Heart left ventricle (tissue), 16 donors: ENCODE measurements at regions not wholly inside any gene's neighbourhood (a gene's known extent, or its start where the extent isn't known, plus 50 kb on each side); places are given as distances from the start of the nearest gene placed in this dataset.

Source experiments
- ATAC-seq, 4 donors: fragments of 200-7000 bp; cut with Tn5 transposase; one replicate each; pipeline ENCODE4 v1.9.1; 2020 to 2022; ENCODE audit warnings: moderate library complexity in 4 of 4, mild to moderate bottlenecking in 3 of 4, moderate number of reproducible peaks in 1 of 4
- DNase-seq, 5 donors: peaks; one replicate each; pipeline ENCODE4 v3.0.0-alpha.2; 2020
- H3K27ac ChIP-seq, 12 donors: fragments of 200-600 bp; sonication (generic) in 4 of 12; one replicate each; pipeline versions ENCODE4 v1.5.0 to v1.8.0; 2016 to 2022; ENCODE audit warnings: mild to moderate bottlenecking in 2 of 12
- H3K27me3 ChIP-seq, 9 donors: fragments of 200-600 bp; sonication (generic) in 2 of 9; one replicate each; pipeline versions ENCODE4 v1.5.1 to v1.8.0; 2016 to 2022; ENCODE audit warnings: mild to moderate bottlenecking in 3 of 9
- H3K36me3 ChIP-seq, 9 donors: fragments of 200-600 bp; sonication (generic) in 2 of 9; one replicate each; pipeline versions ENCODE4 v1.5.0 to v1.8.0; 2018 to 2022; ENCODE audit warnings: mild to moderate bottlenecking in 2 of 9
- H3K4me1 ChIP-seq, 12 donors: fragments of 200-600 bp; sonication (generic) in 4 of 12; one replicate each; pipeline versions ENCODE4 v1.5.0 to v1.8.0; 2016 to 2022; ENCODE audit warnings: mild to moderate bottlenecking in 3 of 12
- H3K4me3 ChIP-seq, 12 donors: fragments of 200-600 bp; sonication (generic) in 4 of 12; one replicate each; pipeline versions ENCODE4 v1.5.0 to v1.8.0; 2017 to 2022; ENCODE audit warnings: mild to moderate bottlenecking in 9 of 12, moderate library complexity in 4 of 12
- H3K9me3 ChIP-seq, 12 donors: fragments of 200-600 bp; sonication (generic) in 4 of 12; one replicate each; pipeline versions ENCODE4 v1.5.0 to v1.8.0; 2016 to 2022; ENCODE audit warnings: mild to moderate bottlenecking in 1 of 12
- POLR2A ChIP-seq, 2 donors: fragments of 450-650 bp; IDR thresholded peaks; one replicate each; pipeline ENCODE4 v1.6.1; 2017; ENCODE audit warnings: antibody characterized with exemption in 2 of 2, mild to moderate bottlenecking in 2 of 2, moderate library complexity in 2 of 2
- WGBS, 4 donors: extraction: QIAGEN DNeasy Blood & Tissue Kit in 2 of 4; methylation state at CpG; one replicate each; pipeline versions ENCODE4 v1.1.5 to v1.1.7; 2013 to 2018; 5-methylcytosine and 5-hydroxymethylcytosine counted together
- intact Hi-C, 10 donors: fragments of 100-400 bp; cut with DNase I; formaldehyde crosslinking; loops; one replicate each; pipeline versions ENCODE4 v1.11.1 to v1.14.2; 2022
- TF ChIP-seq, protein P1 (sequence below), 12 donors: fragments of 200-600 bp; sonication (generic) in 4 of 12; IDR thresholded peaks; one replicate each; pipeline versions ENCODE4 v1.5.0 to v1.8.0; 2018 to 2022; ENCODE audit warnings: antibody characterized with exemption in 12 of 12, mild to moderate bottlenecking in 5 of 12
- donor health status: ischemic (EF 13 %, LVEDD 7.1; RV severe dilation, severe dysfunction).
- donor health status: healthy with polysubstance abuse.
- donor health status: DM: no; HTN: yes; CAD: no.
- donor health status: DM: no; HTN: no; CAD: no.
- donor health status: ischemic (EF 25% LVEDD 6.9; RV normal size, moderate dysfunction).
- donor health status: ischemic (EF 25% LVEDD 5.7; RV mildly dilated, moderate dysfunction).
- donor health status: healthy.
- donor health status: DM: yes; HTN: yes; CAD: no.
- donor health status: ischemic (EF 35%, LVEDD 5.7; RV mildly dilated, moderate dysfunction).
- donor health status: nonischemic (EF 11% LVEDD 7.7; RV severe dilation, severe dysfunction).
- donor health status: DM: yes; HTN: yes; CAD: no.
- donor health status: PGD.
- donor health status: ischemic (EF 29% LVEDD 5.4; RV normal size, mild dysfunction).
- donor health status: nonischemic (EF 23%, LVEDD 6.1; RV moderate dilation, normal function).

DNA sequence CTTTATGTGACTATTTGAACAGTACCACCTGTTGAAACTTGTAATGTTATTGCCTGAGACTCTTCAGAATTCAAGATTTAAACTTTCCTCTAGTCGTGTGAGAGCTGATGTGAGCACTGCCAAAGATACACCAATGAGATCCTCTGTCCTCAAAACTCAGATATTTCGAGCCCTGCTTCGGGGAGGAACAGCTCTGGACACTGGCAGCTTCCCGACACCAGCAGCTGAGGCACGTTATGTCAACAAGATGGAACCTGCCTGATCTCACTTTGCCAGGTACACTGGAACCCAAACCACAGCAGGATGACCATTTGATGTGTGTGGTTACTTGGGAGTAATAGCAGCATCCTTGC lies 319.9 kb upstream of the RBMS1 start:
- WGBS, 4 donors = 68 to 83% (median 71%) methylated on average over 5 of the region's 5 CpGs
- no peaks in the 10 kb centered on the region for H3K36me3 ChIP-seq
- H3K4me1 ChIP-seq = no peaks in the 10 kb centered on the region
- no peak overlapping the region for H3K4me3 ChIP-seq
- no peak for TF ChIP-seq POLR2A (IDR thresholded peaks at IDR 0.05)
- TF ChIP-seq, protein P1, sequence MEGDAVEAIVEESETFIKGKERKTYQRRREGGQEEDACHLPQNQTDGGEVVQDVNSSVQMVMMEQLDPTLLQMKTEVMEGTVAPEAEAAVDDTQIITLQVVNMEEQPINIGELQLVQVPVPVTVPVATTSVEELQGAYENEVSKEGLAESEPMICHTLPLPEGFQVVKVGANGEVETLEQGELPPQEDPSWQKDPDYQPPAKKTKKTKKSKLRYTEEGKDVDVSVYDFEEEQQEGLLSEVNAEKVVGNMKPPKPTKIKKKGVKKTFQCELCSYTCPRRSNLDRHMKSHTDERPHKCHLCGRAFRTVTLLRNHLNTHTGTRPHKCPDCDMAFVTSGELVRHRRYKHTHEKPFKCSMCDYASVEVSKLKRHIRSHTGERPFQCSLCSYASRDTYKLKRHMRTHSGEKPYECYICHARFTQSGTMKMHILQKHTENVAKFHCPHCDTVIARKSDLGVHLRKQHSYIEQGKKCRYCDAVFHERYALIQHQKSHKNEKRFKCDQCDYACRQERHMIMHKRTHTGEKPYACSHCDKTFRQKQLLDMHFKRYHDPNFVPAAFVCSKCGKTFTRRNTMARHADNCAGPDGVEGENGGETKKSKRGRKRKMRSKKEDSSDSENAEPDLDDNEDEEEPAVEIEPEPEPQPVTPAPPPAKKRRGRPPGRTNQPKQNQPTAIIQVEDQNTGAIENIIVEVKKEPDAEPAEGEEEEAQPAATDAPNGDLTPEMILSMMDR (IDR thresholded peaks at IDR 0.05) = no peak
- H3K27ac ChIP-seq = no peak overlapping the region
- no peaks in the 10 kb centered on the region for H3K27me3 ChIP-seq
- intact Hi-C loops = no loop called here
- no peaks in the 10 kb centered on the region for H3K9me3 ChIP-seq
- DNase-seq (peak in 1 of 5 donors; percentile 39), ATAC-seq (peak in 1 of 4 donors; percentile 28)

DNA sequence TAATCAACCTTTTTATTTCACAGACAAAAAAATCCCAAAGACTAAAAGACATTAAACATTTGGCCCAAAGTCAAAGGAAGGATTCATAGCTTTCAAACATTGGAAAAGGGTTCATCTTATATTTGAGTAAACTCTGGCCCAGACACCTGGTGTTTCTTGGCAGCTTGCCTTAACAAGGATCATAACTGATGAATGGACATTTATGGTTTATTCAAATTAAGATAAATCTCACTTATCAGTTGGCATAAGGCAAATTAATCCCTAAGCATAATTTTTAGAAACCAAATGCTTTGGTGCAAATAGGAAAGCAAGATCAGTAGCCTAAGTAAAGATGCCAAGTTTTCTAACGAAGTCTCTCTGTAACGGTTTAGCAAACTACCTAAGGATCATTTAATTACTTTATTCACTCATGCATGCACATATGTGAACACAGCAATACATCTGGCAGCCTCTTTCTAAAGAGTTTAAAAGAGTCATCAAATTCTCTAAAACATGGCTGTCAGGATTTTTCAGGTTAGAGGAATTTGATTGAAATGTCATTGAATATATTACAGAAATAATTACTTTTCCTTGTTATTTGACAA lies 323.4 kb upstream of the RBMS1 start:
- TF ChIP-seq, protein P1 (IDR thresholded peaks at IDR 0.05) = no peak
- TF ChIP-seq POLR2A (IDR thresholded peaks at IDR 0.05) = no peak
- 84 to 94% (median 89%) methylated on average over 2 of the region's 2 CpGs for WGBS, 4 donors
- Histone ChIP-seq H3K4me1 (no peaks in the 10 kb centered on the region), H3K9me3 (peaks cover 0 to 4% (median 0%) of the 10 kb centered on the region in 12 donors), H3K27ac (no peak overlapping the region), H3K4me3 (no peak overlapping the region), H3K27me3 (no peaks in the 10 kb centered on the region), H3K36me3 (no peaks in the 10 kb centered on the region)
- intact Hi-C loops = no loop called here
- ATAC-seq (no peak), DNase-seq (no peak)

DNA sequence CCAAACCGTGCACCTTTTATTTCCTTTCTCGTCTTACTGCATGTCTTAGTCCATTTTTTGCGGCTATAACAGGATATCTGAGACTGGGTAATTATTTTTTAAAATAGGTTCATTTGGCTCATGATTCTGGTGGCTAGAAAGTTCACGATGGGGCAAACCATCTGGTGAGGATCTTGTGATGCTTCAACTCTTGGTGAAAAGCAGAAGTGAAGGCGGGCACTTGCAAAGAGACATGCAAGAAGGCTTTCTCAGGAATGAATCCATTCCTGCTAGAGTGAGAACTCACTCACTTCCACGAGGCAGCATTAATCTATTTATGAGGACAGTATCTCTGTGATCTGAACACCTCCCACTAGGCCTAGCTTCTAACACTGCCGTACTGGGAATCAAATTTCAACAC lies 327.1 kb upstream of the RBMS1 start:
- TF ChIP-seq, protein P1 (IDR thresholded peaks at IDR 0.05) = no peak
- no peak for TF ChIP-seq POLR2A (IDR thresholded peaks at IDR 0.05)
- Histone ChIP-seq H3K4me1 (no peaks in the 10 kb centered on the region), H3K4me3 (no peak overlapping the region), H3K27me3 (no peaks in the 10 kb centered on the region), H3K9me3 (peaks cover 0 to 38% (median 14%) of the 10 kb centered on the region in 12 donors), H3K36me3 (no peaks in the 10 kb centered on the region), H3K27ac (no peak overlapping the region)
- DNase-seq (no peak), ATAC-seq (no peak)
- 70 to 78% (median 71%) methylated on average over 7 of the region's 7 CpGs for WGBS, 4 donors
- intact Hi-C loops = no loop called here

DNA sequence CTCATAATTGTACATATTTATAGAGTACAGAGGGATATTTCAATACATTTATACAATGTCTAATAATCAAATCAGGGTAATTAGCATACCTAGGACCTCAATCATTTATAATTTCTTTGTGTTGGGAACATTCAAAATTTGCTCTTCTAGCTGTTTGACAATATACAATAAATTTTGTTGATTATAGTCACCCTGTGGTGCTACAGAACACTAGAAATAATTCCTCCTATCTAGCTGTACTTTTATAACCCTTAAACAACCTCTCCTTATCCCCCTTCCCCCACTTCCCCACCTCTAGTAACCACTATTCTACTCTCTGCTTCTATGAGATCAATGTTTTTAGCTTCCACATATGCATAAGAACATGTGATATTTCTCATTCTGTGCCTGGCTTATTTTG lies 328.4 kb upstream of the RBMS1 start:
- Histone ChIP-seq H3K36me3 (no peaks in the 10 kb centered on the region), H3K4me1 (no peaks in the 10 kb centered on the region), H3K27me3 (no peaks in the 10 kb centered on the region), H3K9me3 (peaks cover 0 to 45% (median 22%) of the 10 kb centered on the region in 12 donors), H3K4me3 (no peak overlapping the region), H3K27ac (no peak overlapping the region)
- intact Hi-C loops = no loop called here
- ATAC-seq (no peak), DNase-seq (no peak)
- no peak for TF ChIP-seq POLR2A (IDR thresholded peaks at IDR 0.05)
- TF ChIP-seq, protein P1 (IDR thresholded peaks at IDR 0.05) = no peak
